ENCODE measurements at regions not wholly inside any gene's neighbourhood (a gene's known extent, or its start where the extent isn't known, plus 50 kb on each side); places are given as distances from the start of the nearest gene placed in this dataset.
"Not testable (repeated sequence)": the region's sequence is repeated elsewhere in the genome, so short reads cannot be mapped to it uniquely, and the experiment has no call there.

DNA sequence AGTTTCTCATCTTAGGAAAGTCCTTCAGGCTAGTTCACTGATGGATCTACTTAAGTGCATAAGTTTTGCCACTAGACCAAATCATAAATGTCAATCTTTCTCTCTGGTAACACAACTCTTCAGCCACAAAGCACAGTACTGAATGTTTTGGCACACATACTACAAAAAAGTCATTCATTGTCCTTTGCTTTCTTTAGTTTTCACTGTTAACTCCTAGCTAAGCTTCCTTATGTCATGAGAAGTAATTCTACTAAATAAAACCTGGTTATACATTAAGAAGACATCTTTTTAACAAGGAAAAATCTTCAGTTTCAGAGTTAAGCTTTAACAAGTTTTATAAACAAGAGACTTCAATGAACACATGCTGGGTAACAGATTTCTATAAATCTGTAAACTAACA is 379.2 kb upstream of the NFIA start:
- DNase-seq, result no peak

DNA sequence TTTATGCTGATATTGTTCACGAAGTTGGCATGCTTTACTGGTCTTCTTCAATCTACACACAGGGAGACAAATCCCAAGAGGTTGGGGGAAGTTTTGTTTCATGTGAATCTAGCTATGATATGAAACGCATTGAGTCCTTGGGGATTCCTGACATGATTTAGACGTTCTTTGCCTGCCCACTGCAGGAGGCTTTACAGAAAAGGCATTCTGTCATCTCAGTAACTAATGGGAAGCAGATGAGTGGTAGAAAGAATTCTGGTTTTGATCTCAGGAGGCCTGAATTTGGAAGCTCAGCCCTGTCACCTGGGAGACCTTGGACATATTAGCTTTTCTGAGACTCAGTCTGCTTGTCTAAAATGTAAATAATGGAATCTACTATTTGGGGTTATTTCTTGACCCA is 383.0 kb upstream of the NFIA start:
- DNase-seq, result no peak

DNA sequence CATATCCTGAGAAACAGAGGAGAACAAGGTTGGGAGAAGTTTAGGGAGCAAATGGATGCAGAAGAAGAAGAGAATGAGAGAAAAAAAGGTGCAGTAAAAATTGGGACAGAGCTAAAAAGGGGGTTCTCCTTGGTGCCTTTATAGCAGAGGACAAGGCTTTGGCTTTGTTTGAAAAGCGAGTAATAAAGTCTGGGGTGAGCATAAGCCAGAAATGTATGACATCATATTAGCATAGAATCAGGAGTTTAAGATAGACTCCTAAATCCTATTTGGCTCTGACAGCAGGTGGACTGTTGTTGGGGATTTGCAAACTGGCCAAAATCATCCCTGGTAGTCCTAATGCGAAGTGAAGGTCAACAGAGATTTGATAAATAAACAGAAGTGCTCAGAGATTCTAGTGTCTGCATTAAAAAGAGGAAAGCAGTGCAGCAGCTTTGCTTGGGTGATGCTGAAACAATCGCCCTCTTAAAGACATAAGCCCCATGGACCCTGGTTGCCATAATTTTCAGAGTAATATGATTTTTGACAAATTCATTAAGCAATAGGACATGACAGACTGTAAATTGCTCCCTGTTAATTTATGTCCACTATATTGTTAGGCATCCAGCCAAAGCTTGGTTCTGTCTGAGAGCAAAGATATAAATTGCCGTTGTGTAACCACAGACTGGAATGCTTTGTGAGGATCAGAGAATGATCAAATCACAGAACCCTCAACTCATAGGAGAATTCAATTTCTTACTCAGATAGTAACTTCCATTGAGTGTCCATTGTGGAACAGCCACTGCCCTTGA is 385.0 kb upstream of the NFIA start:
- no peak for DNase-seq

DNA sequence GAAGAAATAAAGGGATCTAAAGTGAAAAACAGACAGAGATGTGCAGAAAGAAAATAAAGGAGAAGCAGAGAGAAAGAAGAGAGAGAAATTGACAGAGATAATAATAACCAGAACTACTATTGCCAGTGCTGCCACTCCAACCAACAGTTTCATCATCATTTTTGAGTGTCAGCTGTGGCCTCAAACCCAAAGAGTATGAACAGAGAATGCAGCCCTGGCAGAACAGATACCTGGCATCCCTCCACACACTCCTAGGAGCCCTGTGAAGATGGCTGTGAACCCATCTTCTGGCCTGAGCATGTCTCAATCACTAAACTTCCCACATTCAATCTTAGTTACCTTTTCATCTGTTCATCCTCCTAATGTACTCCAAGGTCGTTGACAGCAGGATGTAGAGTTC is 385.8 kb upstream of the NFIA start:
- DNase-seq, result no peak

DNA sequence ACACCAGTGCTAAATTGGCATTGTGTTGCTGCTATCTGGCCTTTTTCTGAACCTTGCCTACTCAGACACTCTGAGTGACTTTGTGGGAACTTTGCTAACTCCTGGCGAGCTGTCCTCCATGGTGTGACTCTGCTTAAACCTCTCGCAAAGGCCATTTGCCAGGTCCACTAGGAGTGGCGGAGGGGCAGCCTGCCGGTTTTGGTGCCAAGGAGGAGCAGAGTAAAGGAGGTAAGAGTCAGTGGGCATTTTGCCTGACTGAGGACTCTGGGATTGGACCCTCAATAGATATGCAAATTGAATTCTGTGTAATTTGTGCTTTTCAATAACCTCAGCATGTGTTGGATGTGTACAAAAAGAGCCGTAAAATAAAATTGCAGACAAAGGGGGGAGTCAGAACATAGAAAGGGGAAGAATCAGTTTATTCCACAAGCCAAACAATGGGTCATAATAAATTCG is 386.6 kb upstream of the NFIA start:
- no peak for DNase-seq

DNA sequence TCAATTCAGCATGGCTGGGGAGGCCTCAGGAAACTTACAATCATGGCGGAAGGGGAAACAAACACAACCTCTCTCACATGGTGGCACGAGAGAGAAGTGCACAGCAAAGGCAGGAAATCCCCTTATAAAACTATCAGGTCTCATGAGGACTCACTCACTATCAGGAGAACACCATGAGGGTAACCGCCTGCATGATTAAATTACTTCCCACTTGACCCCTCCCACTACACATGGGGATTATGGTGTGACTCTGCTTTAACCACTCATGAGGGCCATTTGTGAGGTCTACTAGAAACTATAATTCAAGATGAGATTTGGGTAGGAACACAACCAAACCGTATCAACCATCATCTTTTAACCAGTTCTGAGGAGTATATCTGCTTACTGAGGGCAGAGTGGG is 387.4 kb upstream of the NFIA start:
- DNase-seq, result no peak

DNA sequence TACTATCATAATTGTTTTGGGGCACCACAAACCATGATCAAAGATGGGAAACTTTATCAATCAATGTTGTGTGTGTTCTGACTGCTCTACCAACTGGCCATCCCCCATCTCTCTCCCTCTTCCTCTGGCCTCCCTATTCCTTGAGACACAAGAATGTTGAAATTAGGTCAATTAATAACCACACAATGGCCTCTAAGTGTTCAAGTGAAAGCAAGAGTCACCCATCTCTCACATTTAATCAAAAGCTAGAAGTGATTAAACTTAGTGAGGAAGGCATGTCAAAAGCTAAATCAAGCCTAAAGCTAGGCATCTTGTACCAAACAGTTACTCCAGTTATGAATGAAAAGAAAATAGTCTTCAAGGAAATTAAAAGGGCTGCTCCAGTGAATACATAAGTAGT is 390.3 kb upstream of the NFIA start:
- no peak for DNase-seq

DNA sequence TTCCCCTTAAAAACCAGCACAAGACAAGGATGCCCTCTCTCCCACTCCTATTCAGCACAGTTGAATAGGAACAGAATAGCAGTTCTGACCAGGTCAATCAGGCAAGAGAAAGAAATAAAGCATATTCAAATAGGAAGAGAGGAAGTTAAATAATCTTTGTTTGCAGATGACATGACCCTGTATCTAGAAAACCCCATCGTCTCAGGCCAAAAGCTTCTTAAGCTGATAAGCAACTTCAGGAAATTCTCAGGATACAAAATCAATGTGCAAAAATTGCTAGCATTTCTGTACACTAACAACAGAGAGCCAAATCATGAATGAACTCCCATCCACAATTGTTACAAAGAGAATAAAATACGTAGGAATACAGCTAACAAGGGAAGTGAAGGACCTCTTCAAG is 394.1 kb upstream of the NFIA start:
- DNase-seq, result not testable (repeated sequence)

DNA sequence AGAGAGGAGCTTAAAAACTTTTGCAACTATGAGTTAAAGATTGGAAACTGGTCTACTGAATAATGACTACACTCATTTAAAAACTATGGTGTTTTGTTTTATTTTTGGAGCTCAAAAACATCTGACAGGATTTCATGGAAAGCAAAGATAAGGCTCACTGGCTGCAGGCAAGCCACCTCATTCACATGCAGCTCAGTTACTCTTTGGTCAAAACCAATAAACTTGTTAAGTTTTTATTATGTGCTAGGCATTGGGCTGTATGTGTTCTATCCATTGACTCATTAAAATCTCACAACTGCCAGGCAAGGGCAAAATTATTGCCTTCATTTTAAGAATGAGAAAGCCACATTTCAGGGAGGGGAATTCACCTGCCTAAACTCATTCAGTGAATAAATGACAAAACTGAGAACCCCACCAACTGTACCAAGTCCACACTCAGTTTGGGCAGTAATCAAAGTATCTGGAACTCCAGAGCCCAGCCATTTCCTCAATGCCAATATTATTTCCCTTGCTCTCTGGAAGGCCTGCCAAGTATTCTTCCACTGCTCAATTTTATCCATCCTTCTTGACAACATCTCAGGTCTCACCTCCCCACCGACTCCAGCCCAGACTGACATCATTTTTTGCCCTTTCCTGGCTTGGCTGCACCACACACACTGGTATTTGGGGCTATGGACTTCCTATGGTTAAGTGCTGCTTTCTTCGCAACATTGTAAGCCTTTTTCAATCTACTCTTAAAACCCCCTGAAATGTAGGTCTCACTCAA is 401.1 kb upstream of the NFIA start:
- DNase-seq, result no peak

DNA sequence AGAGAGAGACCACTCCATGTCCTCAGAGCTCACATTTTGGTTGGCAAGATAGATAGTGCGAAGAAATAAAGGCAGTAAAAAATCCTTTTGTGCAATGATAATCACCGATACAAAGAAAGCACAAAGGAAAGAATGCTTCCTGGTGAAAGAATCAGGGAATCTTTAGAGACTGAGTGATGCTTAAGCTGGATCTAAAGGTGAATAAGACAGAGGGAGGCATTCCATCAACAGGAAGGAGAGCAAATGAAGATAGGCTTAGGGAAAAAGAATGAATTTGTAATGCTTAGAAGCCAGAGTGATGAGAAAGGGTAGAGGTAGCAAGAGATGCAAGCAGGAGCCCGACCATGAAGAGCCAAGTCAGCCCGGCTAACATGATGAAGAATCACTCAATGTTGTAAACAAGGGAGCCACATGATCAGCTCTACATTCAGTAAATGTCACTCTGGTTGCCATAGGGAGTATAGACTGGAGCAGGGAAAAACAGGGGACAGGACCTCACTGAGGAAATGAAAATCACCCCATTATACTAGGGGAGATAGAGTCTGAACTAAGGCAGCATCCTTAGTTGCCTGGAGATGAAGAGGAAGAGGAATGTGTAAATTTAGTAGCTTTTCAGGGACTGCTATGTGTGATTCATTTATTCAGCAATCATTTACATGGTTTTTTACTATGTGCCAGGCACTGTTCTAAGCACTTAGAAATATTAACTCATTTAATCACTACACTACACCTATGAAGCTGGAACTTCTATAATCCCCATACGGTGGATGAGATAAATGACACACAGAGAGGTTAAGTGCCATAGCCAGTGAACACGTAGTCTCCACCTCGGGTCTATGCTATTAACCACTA is 402.6 kb upstream of the NFIA start:
- no peak for DNase-seq

DNA sequence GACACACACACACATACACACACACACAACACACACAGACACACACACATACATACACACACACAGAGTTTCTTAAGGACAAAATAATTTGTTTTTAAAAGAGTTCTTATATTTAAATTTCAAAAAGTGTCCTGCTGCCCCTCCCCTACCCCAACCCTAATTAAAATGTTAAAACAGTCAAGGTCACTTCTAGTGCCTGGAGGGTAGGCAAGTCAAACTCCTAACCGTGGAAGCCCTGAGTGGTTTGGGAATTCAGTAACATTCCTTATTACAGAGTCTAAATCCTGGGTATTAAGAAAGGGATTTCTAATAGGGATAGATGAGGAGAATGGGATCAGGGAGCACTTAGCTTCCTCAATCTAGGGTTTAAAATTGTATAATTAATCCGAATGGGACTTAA is 403.6 kb upstream of the NFIA start:
- no peak for DNase-seq

DNA sequence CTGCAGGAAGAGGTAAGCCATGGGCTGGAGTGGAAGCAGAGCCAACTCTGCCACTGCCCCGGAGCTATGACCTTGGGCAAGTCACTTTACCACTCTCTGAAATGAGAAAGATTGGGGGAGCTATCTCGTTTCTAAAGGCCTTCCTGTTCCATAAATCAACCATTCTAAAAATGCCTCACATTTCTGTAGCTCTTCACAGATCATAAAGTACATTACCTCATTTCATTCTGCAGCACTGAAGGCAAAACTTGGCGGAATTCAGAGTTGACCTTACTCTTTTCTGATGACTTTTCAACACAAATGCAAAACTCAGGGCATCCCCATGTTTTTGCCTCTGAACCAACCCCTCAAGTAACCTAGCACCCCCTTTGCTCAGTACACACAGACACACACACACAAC is 404.0 kb upstream of the NFIA start:
- DNase-seq, result no peak

DNA sequence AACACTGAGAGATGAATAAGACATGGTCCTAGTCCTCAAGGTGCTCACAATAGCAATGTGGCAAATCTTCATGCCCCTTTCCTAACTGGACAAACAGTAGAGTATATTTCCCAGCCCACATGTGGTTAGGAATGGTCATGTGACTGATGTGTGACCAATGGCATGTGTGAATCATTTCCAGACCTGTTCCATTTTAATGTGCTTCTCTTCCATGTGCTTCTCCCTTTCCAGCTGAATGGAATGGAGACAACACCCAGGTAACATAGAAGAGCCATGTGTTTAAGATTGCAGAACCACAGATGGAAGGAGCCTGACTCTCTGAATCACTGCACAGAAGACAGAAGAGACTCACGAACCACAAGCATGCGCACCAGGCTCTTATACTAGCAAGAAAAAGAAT is 409.9 kb upstream of the NFIA start:
- no peak for DNase-seq

DNA sequence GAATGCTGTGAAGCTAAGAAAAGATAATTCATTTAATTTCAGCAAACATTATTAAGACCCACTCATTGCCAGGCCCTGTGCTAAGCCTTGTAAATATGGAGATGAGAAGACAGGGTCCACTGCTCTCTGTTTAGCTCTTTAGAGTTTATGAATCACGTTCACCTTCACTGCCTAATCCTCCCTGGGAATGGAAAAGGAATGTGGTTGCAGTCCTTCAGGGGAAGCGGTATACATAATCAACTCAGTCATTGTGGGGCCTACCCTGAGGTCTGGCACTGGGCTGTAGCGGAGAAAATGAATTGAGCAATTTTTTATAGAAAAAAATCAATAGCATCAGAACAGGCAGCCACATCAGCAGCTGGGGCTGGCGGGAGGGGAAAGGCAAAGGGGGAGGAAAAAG is 412.1 kb upstream of the NFIA start:
- DNase-seq, result no peak

DNA sequence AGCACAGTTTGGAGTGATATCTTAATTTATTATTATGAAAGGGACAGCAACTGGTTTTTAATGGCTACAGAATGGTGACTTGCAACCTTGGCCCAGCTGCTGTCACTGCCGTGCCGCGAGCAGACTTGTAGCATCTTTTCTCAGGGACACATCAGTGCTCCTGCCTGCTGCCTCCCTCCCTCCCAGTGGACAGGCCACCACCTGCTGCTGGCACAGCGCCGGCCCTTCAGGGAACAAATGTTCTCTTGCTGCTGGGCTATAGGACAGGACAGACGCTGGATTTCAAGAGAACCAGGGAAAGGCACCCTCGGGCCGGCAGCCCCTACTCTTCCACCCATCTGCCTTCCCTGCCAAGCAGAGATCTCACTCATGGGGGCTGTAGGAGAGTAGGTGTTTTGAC is 413.8 kb upstream of the NFIA start:
- no peak for DNase-seq

DNA sequence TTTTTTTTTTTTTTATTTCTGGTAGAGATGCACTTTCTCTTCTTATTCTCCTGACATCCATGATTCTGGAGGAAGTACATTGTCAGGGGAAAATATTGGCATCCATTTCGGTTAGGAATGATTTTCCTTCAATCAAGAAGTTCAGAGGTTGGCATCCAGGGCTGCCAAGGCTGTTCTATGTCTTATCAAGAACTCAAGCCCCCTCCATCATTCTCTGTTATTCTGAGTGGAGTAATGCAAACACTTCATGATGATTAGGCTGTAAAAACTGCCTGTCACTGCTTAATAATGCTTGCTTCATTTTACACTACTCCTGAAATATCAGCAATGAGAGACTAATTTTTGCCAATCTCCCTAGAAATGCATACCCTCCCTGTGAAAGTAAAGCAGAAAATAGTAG is 417.1 kb upstream of the NFIA start:
- DNase-seq, result no peak

DNA sequence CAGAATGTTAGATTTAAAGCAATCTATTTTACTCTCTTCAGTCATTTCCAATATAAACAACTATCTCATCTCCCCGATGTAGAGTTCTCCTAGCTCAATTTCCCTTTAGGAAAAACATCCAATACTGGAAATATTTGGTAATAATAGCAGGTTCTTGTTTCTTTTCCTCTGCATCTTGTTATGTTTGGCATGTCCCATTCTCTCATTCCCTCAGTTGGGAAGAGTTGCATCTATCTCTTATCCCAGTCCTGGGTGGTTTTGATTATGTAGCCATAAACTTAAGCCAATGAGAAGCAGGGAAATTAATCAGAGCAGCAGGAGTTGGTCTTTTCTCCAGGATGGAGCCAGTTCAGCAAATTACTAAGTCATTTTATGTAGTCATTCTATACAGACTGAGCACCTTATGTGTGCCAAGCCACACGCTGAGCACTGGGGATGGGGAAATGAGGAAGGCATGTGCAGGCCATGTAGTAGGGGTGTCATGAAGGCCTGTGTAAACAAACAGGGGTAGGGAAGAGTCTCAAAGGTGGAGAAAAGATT is 418.2 kb upstream of the NFIA start:
- DNase-seq, result no peak

DNA sequence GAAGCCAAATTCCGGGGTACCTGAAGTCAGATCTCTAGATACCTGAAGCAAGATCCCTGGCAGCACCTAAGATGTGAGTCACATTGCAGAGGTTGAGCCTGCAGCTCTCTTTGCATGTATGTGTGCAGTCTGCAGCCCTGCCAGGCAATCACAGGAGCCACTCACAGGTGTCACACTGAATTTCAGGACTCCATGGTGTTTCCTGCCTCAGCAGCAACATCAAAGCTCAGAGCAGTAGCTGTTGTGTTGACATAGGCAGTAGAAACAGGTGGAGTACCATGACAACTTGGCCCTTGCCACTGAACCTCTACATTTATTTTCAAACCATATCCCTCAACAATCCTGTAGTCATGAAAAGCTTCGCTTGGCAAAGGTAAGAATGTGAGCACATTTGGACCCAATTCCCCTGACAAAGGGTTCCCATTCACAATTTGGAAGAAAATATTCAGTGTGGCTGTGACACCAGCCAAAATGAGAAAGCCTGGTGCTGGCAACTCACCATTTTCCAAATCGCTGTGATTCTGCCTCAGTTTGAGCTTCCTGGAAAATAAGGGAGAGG is 419.8 kb upstream of the NFIA start:
- no peak for DNase-seq

DNA sequence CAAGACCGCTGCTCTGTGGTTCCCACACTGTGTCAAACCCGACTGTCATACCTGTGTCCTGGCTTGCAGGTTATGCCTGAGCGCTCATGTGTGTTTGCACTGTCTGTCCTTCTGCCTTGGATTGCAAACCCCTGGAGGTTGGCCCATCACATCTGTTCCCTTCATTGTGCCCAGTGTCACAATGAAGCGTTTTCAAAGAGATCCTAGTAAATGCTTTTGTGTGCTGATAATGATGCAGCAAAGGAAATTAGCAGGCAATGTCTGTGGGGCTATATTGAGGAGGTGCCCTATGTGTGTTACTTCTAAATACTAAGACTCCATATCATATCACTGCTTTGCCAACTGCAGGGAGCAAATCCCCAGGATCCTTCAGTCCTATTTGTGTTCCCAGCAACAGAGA is 424.4 kb upstream of the NFIA start:
- DNase-seq, result no peak

DNA sequence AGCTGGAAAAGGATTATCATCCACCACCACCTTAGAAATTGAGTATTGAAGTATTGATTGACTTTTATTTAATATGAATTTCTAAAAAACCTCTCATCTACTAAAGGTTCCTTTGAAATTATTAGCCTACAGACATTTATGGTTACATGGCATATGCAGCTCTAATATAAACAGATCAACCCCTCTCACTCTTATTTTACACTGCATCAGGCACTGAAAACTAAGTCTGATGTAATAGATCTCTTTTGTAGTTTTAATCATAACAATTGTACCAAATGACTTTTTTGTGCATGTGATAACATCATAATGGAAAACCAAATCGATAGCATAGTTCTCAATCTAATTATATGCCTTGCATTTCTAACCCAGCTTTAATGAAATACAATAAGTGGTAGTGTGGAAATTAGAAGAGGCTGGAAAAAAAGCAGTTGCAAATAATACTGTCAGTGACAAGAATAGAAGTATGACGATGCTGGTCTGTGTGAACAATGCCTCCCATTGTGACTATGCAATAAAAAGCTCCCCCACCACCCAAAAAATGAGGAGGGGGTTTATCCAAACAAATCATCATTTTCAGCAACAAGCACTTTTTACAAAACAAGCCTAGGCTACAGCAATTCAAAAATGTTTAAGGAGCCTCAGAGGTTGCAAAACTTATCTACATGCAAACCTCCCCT is 426.5 kb upstream of the NFIA start:
- no peak for DNase-seq

DNA sequence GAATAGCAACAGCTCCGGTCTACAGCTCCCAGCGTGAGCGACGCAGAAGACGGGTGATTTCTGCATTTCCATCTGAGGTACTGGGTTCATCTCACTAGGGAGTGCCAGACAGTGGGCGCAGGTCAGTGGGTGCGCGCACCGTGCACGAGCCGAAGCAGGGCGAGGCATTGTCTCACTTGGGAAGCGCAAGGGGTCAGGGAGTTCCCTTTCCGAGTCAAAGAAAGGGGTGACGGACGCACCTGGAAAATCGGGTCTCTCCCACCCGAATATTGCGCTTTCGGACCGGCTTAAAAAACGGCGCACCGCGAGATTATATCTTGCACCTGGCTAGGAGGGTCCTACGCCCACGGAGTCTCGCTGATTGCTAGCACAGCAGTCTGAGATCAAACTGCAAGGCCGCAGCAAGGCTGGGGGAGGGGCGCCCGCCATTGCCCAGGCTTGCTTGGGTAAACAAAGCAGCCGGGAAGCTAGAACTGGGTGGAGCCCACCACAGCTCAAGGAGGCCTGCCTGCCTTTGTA is 442.3 kb upstream of the NFIA start:
- not testable (repeated sequence) for DNase-seq

DNA sequence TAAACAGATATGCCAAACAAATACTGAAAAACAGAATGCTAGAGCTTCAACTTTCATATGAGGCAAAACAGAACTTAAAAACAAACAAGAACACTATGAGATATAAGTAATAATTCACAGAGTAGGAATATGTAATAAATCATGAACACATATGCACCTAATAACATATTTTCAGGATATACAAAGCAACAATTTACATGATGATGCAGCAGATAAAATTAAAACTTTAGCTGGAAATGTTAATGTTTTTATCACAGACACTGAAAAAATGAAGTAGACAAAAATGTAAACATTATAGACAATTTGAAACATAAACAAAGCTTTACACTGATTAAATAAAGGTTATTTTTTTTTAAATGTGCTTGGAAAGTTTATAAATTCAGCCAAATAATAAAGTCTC is 443.1 kb upstream of the NFIA start:
- DNase-seq, result no peak
